ENCODE measurements at regions not wholly inside any gene's neighbourhood (a gene's known extent, or its start where the extent isn't known, plus 50 kb on each side); places are given as distances from the start of the nearest gene placed in this dataset.

GRCh38 chr20:40196846-40197436, 492.1 kb downstream of the MAFB start:
- TF ChIP-seq EZH2 (IDR thresholded peaks at IDR 0.05; ENCODE audit: borderline replicate concordance), result no peak
- TF ChIP-seq CTCF (IDR thresholded peaks at IDR 0.05; ENCODE audit: poor library complexity), result no peak
